GM18907 (cell line): ENCODE measurements at regions not wholly inside any gene's neighbourhood (a gene's known extent, or its start where the extent isn't known, plus 50 kb on each side); places are given as distances from the start of the nearest gene placed in this dataset.

Experiments used
- ATAC-seq: cut with Tn5 transposase; IDR thresholded peaks from one replicate; pipeline ENCODE4 v1.9.1; 2021; ENCODE audit warnings: mild to moderate bottlenecking, moderate library complexity; ENCODE audit not compliant: unreplicated experiment

DNA sequence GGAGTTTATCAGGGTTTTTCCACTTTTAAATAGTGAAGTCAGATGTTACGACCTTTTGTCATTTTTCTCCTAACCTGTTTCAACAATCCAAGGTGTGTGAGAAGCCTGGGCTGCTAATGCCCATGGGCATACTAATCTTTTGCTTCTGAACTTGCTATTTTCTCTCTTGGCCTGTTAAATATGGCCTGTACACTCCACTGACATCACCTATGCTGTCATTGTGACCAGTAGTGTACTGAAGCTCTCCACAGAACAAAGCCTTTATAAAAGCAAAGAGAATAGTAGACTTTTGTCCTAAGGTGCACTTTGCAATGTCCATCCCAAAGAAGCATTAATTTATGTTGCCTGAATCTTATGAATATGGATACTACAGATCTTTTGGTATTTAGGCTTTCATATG, 1490.5 kb downstream of the STIM2 start:
- ATAC-seq: no peak

DNA sequence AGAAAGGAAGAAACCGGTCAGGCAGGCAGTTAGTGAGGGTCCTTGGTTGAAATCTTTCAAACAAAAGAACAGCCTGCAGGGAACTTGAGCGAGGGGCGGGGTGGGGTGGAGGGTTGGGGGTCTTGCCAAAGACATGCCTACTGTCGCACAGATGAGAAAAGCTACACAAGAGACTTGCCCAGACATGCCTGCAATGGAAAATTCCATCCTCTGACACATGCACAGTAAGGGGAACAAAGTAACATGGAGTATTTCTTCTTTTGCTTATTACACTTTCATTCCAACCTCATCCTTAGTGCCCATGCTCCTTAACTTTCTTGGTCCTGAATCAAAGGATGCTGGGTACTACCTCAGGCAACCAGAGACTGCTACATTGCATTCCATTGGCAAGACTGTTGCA, 1491.2 kb downstream of the STIM2 start:
- ATAC-seq: no peak

DNA sequence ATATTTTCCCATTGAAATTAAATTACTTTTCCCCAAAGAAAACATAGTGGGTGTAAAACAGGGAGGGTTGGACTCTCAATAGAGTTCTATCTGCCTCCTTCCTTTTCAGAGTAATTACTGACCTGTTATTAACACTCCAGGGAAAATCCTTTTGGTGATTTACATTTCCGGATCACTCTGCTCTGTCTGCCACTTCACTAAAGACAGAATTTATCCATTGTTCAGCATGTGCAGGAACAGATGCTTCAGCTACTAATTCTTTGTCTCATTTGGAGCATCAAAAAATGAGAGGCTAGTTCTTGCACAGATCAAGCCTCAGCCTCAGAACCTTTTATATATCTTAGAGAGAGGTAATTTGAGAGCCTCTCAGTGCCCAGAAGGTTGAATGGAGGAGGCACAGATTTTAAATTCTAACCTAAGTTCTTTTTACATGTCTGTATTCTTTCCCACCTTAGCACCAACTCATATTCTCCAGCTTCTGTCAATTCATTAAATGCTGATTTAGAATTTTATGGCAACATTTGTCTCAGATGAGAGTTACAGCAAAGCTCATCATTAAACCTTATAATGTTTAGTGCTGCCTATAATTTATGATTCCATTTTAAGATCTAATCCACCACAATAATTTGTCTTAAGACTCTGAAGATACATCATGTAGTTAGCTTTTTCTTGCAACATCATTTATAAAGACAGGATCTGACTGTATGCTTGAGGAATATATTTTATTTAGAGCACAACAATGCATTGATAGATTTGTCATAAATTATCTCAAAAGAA, 1494.4 kb downstream of the STIM2 start:
- no peak for ATAC-seq

DNA sequence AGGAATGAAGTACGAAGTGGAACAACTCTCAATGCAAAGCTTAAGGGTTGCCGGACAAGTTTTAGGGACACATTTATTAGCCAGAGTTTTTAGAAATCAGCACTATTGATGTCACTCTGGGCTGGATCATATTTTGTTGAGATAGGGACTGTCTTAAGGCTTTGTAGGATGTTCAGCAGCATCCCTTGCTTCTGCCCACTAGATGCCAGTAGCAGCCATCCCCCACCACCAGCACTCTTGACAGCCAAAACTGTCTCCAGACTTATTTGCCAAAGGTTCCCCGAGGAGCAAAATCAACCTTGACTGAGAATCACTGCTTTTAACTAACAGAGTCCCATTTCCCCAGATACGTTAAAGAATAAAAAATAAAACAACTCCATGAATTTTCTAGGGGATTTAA, 1497.3 kb downstream of the STIM2 start:
- no peak for ATAC-seq

GRCh38 chr4:28358606-28359005, 1498.0 kb downstream of the STIM2 start:
- ATAC-seq: no peak

GRCh38 chr4:28360681-28361080, 1500.0 kb downstream of the STIM2 start:
- no peak for ATAC-seq

DNA sequence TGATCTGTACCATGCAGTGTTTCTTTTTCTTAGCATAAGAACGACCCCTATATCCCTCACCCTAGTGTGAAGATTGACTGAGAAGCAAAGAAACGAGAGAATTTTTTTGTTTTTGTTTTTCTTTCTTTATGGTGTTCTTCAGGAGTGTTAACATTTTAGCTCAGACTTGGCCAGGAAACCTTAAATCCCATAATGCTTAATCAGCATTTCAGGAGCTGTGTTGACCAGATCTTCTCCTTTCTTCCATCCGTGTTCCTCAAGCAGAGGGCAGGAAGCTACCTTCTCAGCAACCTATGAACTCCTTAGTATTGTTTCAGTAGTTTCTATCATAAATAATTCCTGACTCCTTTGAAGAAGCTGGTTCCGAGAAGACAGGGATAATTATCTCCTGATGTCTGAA, 1501.5 kb downstream of the STIM2 start:
- ATAC-seq: no peak

GRCh38 chr4:28369499-28369898, 1508.9 kb downstream of the STIM2 start:
- ATAC-seq: no peak

- ATAC-seq: no peak
These were observed 1512.5 kb downstream of the STIM2 start for GRCh38 chr4:28373191-28373590.

- no peak for ATAC-seq
These were observed 1513.0 kb downstream of the STIM2 start for GRCh38 chr4:28373601-28374000.

GRCh38 chr4:28378109-28378830, 1517.6 kb downstream of the STIM2 start:
- ATAC-seq: no peak

GRCh38 chr4:28385801-28386200, 1525.2 kb downstream of the STIM2 start:
- ATAC-seq: no peak

GRCh38 chr4:28386776-28387175, 1526.1 kb downstream of the STIM2 start:
- no peak for ATAC-seq

DNA sequence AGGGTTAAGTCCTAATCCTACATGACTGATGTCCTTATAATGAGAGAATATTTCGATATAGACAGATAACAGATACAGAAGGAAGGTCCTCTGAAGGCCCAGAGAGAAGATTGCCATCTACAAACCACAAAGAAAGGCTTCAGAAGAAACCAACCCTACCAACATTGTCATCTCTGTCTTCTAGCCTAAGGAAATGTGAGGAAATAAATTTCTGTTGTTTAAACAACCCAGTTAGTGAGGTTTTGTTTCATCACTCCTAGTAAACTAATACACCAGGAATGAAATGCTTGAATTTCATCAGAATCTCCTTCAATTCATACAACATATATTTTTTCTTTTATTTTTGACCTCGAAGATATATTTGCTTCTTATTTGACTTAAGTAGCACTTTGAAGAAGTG, 1527.8 kb downstream of the STIM2 start:
- ATAC-seq: no peak

DNA sequence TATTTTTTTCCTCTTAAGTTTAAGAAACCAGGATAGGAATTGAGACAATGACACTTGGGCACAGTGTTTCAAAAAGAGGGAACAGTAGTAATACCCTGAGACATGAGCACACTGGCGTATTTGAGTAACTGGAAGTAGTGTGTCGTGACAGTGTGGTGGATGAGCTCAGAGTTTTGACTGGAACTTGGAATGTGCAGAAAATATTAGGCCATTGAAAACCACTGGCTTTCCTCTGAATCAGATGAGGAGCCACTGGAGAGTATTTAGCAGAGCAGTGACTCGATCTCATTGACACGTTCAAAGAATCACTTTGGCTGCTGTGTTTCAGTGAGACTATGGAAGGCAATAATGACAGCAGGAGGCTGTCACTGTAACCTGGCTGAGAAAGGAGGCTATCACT, 1531.2 kb downstream of the STIM2 start:
- no peak for ATAC-seq

GRCh38 chr4:28402751-28403150, 1542.1 kb downstream of the STIM2 start:
- no peak for ATAC-seq

- ATAC-seq: no peak
These were observed 1560.6 kb downstream of the STIM2 start for GRCh38 chr4:28421221-28421620.

DNA sequence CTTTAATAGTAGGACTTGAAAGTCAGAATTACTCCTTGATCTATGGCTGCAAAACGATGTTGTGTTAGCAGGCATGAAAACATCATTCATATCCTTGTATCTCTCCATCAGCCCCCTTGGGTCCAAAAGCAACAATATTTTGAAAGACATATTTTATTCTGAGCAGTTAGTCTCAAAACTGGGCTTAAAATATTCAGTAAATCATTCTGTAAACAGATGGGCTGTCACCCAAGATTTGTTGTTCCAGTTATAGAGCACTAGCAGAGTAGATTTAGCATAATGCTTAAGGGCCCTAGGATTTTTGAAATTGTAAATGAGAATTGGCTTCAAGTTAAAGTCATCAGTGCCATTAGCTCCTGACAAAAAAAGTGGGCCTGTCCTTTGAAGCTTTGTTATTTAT, 1565.6 kb downstream of the STIM2 start:
- ATAC-seq: no peak

DNA sequence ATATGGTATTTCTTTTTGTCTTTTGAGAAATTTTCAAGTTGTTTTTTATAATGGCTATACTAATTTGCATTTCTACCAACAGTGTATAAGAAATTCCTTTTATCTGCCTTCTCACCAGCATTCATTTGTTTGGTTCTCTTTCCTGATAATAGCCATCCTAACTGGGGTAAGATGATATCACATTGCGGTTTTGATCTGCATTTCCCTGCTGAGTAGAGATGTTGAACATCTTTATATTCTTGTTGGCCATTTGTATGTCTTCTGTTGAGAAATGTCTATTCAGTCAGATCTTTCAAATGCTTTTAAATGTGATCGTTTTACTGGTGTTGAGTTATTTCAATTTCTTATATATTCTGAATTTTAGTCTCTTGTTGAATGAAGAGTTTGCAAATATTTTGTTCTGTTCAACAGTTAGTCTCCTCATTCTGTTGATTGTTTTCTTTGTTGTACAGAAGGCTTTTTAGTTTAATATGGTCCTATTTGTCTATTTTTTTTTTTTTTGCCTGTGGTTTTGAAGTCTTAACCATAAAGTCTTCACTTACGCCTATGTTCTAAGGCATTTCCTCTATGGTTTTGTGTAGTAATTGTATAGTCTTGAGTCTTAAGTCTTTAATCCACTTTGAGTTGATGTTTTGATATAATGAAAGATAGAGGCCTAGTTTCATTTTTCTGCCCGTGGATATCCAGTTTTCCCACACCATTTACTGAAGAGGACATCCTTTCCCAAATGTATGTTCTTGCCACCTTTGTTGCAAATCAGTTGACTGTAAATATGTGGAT, 1566.9 kb downstream of the STIM2 start:
- ATAC-seq: no peak

DNA sequence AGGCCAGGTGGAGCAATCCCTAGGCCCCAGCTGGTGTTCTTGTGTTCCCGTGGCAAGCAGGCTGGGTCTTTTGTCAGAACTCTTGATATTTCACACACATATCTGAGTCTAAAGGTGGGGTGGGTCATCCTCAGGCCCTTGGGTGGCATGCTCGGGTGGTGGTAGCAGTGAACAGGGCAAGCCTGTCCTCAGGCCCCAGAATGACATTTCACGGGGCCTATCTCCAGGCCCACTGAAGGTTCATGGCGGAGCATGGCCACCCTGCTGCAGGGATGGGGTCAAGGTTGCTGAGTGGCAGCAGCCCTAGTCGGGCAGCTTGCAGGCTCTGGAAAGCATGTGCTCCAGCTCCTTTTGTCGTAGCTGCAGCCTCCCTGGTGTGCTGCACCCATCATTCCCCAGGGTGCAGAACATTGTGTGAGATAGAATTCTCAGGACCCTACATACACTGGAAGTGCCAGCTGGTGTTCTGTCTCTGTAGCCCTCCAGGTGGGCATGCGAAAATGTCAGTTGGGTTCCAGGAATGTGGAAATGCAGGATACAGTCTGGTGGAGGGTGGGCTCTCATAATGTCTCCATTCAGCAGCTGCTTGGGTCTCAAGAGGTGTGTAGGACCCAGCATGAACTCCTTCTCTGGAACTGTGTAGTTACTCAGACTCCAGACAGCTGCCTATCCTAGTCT, 1571.8 kb downstream of the STIM2 start:
- no peak for ATAC-seq

DNA sequence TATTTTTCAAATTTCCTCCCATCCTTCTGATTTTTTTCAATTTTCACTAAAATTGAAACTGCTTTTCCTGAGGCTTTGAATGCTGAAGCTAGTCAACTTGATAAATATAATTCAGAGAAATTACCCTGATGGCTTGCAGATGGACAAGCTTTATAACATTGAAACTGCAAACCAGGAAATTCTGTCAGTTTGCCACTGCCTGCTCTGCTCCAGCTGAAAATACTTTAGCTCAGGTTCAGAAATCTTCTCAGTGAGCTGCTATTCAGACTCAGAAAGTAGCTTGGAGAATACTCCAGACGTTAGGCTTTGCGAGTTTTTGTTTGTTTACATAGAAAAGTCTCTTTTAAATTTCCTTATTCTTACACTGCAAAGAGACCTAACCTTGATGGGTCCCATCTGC, 1574.7 kb downstream of the STIM2 start:
- no peak for ATAC-seq
